K562 (cell line): ENCODE measurements at regions not wholly inside any gene's neighbourhood (a gene's known extent, or its start where the extent isn't known, plus 50 kb on each side); places are given as distances from the start of the nearest gene placed in this dataset.
A peak's percentile ranks its signal among the peaks of the same experiment; 100 is the strongest.

Source experiments
- ATAC-seq: fragments of 200-7000 bp; cut with Tn5 transposase; 3 replicates; pipeline ENCODE4 v1.9.1; 2020; ENCODE audit warnings: moderate library complexity
- BruUV-seq: library from RNA; stranded (reverse); fragments of 400-500 nt; replicated peaks from 2 replicates; lab custom pipeline; 2021; lab: Mats Ljungman, UMichigan
- CTCF ChIA-PET: fragments of 300-600 bp; formaldehyde crosslinking; extraction: SDS; loops from one replicate; lab custom pipeline; 2021; ENCODE audit warnings: low intra/inter-chr PET ratio; lab: Yijun Ruan, JAX
- POLR2A ChIA-PET: fragments of 300-600, 350-650 bp; sonication (Branson Sonifier 250); formaldehyde crosslinking; extraction: SDS; loops from one replicate; lab custom pipeline; 2021; ENCODE audit warnings: antibody characterized with exemption, inconsistent platforms; lab: Yijun Ruan, JAX
- DNase-seq, 4 experiments: peaks; one replicate each; pipeline versions ENCODE4 v3.0.0 to v3.0.0-alpha.2; 2011 to 2018; ENCODE audit warnings: low spot score in 3 of 4, mixed read lengths in 3 of 4; ENCODE audit errors: extremely low read depth in 1 of 4
- FAIRE-seq: peaks from 2 replicates; lab custom pipeline; 2011; peaks lifted over from hg19 to GRCh38; lab: Jason Lieb, UNC
- H2AFZ ChIP-seq: 2 replicates; pipeline ENCODE4 v1.6.0; 2011; ENCODE audit warnings: low read depth, low read length, control low read depth, inconsistent platforms
- H3K27ac ChIP-seq: fragments of 200-600 bp; 3 replicates; pipeline ENCODE4 v1.8.0; 2011; ENCODE audit warnings: low read depth, mild to moderate bottlenecking, control low read depth, inconsistent platforms, low read length, moderate library complexity, mixed read lengths; ENCODE audit errors: extremely low read depth
- H3K27me3 ChIP-seq, 2 experiments: fragments of 300-600 bp in 1 of 2; 2 replicates in 1 of 2; 3 replicates in 1 of 2; pipeline versions ENCODE4 v1.6.0 to v1.8.0; 2011; ENCODE audit warnings: inconsistent platforms in 2 of 2, low read length in 2 of 2, mild to moderate bottlenecking in 1 of 2, mixed read lengths in 1 of 2, moderate library complexity in 1 of 2; ENCODE audit not compliant: control insufficient read depth in 2 of 2, insufficient read depth in 2 of 2
- H3K36me3 ChIP-seq: fragments of 300-600 bp; 3 replicates; pipeline ENCODE4 v1.8.0; 2011; ENCODE audit warnings: mild to moderate bottlenecking, low read length, inconsistent platforms; ENCODE audit not compliant: control insufficient read depth, insufficient read depth
- H3K4me1 ChIP-seq, 2 experiments: fragments of 200-600 bp in 1 of 2; replicated peaks in 1 of 2; 2 replicates in 1 of 2; 3 replicates in 1 of 2; pipeline versions ENCODE4 v1.5.1 to v1.8.0; 2011; ENCODE audit warnings: inconsistent platforms in 2 of 2, low read length in 2 of 2, mild to moderate bottlenecking in 1 of 2, mixed read lengths in 1 of 2, moderate library complexity in 1 of 2; ENCODE audit not compliant: control insufficient read depth in 2 of 2, insufficient read depth in 2 of 2
- H3K4me2 ChIP-seq: 2 replicates; pipeline ENCODE4 v1.6.1; 2011; ENCODE audit warnings: low read length, control low read depth, inconsistent platforms, mixed read lengths; ENCODE audit not compliant: insufficient read depth
- H3K4me3 ChIP-seq: fragments of 200-600 bp; sonication (generic), shearing (Covaris generic); 2 replicates; pipeline ENCODE4 v1.5.1; 2016; ENCODE audit warnings: control low read depth, inconsistent platforms
- H3K79me2 ChIP-seq: fragments of 200-600 bp; 3 replicates; pipeline ENCODE4 v1.8.0; 2011; ENCODE audit warnings: low read length, inconsistent platforms; ENCODE audit not compliant: control insufficient read depth, insufficient read depth
- H3K9ac ChIP-seq, 2 experiments: 2 replicates each; pipeline versions ENCODE4 v1.6.0 to v1.6.1; 2011; ENCODE audit warnings: low read depth in 2 of 2, low read length in 2 of 2, control low read depth in 1 of 2, inconsistent platforms in 1 of 2, mild to moderate bottlenecking in 1 of 2, mixed read lengths in 1 of 2; ENCODE audit not compliant: insufficient read depth in 1 of 2
- H3K9me1 ChIP-seq: one replicate; pipeline ENCODE4 v1.6.0; 2011; ENCODE audit warnings: inconsistent platforms, mild to moderate bottlenecking, low read length, moderate library complexity; ENCODE audit not compliant: control insufficient read depth, insufficient read depth
- H3K9me3 ChIP-seq: replicated peaks from 2 replicates; pipeline ENCODE4 v1.5.1; 2011; ENCODE audit warnings: low read depth, low read length, inconsistent platforms; ENCODE audit not compliant: control insufficient read depth, insufficient read depth
- H4K20me1 ChIP-seq: replicated peaks from 2 replicates; pipeline ENCODE4 v1.6.1; 2011; ENCODE audit warnings: low read length, inconsistent platforms, mixed read lengths; ENCODE audit not compliant: control insufficient read depth, insufficient read depth
- DLX4 ChIP-seq: fragments of 250-450 bp; sonication (Bioruptor Pico); IDR thresholded peaks from 2 replicates; pipeline ENCODE4 v1.6.1; 2021; ENCODE audit warnings: mild to moderate bottlenecking
- FOSL1 ChIP-seq: fragments of 200-800 bp; sonication (Bioruptor generic); conservative IDR thresholded peaks from 2 replicates; pipeline ENCODE4 v1.6.1; 2016; ENCODE audit warnings: missing genetic modification characterization, missing compliant biosample characterization
- HNRNPLL ChIP-seq: fragments of 200-400 bp; formaldehyde crosslinking; IDR thresholded peaks from 2 replicates; pipeline ENCODE4 v1.6.1; 2017; ENCODE audit warnings: low read length, low read depth, mild to moderate bottlenecking; ENCODE audit not compliant: poor library complexity, severe bottlenecking
- JUND ChIP-seq, 2 experiments: IDR thresholded peaks; 2 replicates in 1 of 2; 3 replicates in 1 of 2; pipeline ENCODE4 v1.6.1; 2011; ENCODE audit warnings: borderline replicate concordance in 2 of 2, low read depth in 2 of 2, low read length in 2 of 2, improper control_type of control experiment in 1 of 2, missing biosample characterization in 1 of 2, missing genetic modification characterization in 1 of 2, missing genetic modification reagents in 1 of 2
- MEIS2 ChIP-seq: fragments of 450-650 bp; IDR thresholded peaks from 2 replicates; pipeline ENCODE4 v1.6.1; 2014; ENCODE audit warnings: mild to moderate bottlenecking; ENCODE audit not compliant: partially characterized antibody
- PHF20 ChIP-seq: fragments of 450-650 bp; IDR thresholded peaks from 2 replicates; pipeline ENCODE4 v1.6.1; 2018; ENCODE audit not compliant: partially characterized antibody
- PYGO2 ChIP-seq: fragments of 450-650 bp; IDR thresholded peaks from 2 replicates; pipeline ENCODE4 v1.6.1; 2016; ENCODE audit warnings: mild to moderate bottlenecking, missing genetic modification characterization, moderate library complexity, missing compliant biosample characterization
- RHOXF2B ChIP-seq: fragments of 250-450 bp; sonication (Bioruptor Pico); conservative IDR thresholded peaks from 2 replicates; pipeline ENCODE4 v1.5.1; 2021
- ZNF408 ChIP-seq: fragments of 250-450 bp; sonication (Bioruptor Pico); IDR thresholded peaks from 2 replicates; pipeline ENCODE4 v1.4.0; 2020; ENCODE audit warnings: low read depth, mild to moderate bottlenecking, moderate library complexity
- ZNF77 ChIP-seq: fragments of 250-450 bp; sonication (Bioruptor Pico); IDR thresholded peaks from 2 replicates; pipeline ENCODE4 v1.5.0; 2020
- WGBS: fragments of 100-300 bp; shearing (Covaris generic); methylation state at CpG from one replicate; pipeline ENCODE4 v1.1.6; 2016; ENCODE audit warnings: low coverage, mixed read lengths; ENCODE audit not compliant: insufficient coverage; ENCODE audit errors: missing lambda C conversion rate; 5-methylcytosine and 5-hydroxymethylcytosine counted together
- in situ Hi-C: fragments of 300-500 bp; cut with MboI; formaldehyde crosslinking; loops from 4 replicates; pipeline ENCODE4 v1.15.0; 2018; ENCODE audit warnings: inconsistent platforms, mixed read lengths
- intact Hi-C: fragments of 100-400 bp; cut with micrococcal nuclease; formaldehyde crosslinking; loops from 2 replicates; pipeline ENCODE4 v1.14.2; 2022

GRCh38 chr7:106806556-106806955, 58.5 kb upstream of the PIK3CG start:
- H2AFZ ChIP-seq, result no peak overlapping the region
- in situ Hi-C loops, result no loop called here
- intact Hi-C loops, result no loop called here
- H3K9me1 ChIP-seq, result no peaks in the 10 kb centered on the region
- no peaks in the 10 kb centered on the region for H3K79me2 ChIP-seq
- 15% methylated on average over 4 of the region's 4 CpGs for WGBS
- BruUV-seq, result no TSS peak
- H3K9ac ChIP-seq, result no peak overlapping the region
- no peak overlapping the region for H3K27ac ChIP-seq
- FAIRE-seq (no peak), DNase-seq (no peak), ATAC-seq (no peak)
- peaks cover 0 to 19% of the 10 kb centered on the region in 2 experiments; a peak in 4 of 5 replicates for H3K4me1 ChIP-seq
- ChIA-PET POLR2A (interaction anchor here (1.2 kb wide), 1 partner anchor 25 kb away, joined by 3 read pairs; no protein-coding TSS in a partner anchor), CTCF (no interaction called here)
- no peaks in the 10 kb centered on the region for H4K20me1 ChIP-seq
- no peak overlapping the region for H3K4me2 ChIP-seq
- H3K4me3 ChIP-seq, result no peak overlapping the region
- H3K36me3 ChIP-seq, result no peaks in the 10 kb centered on the region
- TF ChIP-seq JUND (IDR thresholded peaks at IDR 0.05; ENCODE audit: borderline replicate concordance, low read depth, low read length) (no peak), JUND (tag; IDR thresholded peaks at IDR 0.05; ENCODE audit: borderline replicate concordance, low read depth, low read length) (no peak), MEIS2 (peak; percentile 11), PHF20 (no peak), ZNF77 (CRISPR knock-in tag) (no peak), ZNF408 (no peak), FOSL1 (tag) (no peak)
- H3K9me3 ChIP-seq, result no peaks in the 10 kb centered on the region
- H3K27me3 ChIP-seq, result no peaks in the 10 kb centered on the region

DNA sequence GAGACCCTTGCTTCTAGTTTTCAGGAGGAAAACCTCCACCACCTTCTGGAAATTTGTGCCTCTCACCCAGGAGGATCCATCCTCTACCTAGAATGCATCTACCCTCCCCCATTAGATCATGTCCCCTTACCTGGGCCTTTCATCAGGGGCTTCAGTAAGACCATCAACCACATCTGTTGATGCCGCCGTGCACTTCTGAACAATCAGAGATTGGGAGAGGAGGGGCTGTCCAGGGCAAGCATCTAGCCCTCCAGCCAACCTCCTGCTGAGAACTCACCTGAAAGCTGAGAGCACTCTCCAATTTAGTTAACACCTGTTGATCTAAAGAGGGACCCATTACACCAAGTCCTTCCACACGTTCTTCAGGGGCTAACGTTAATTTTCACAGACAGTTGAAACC, 57.6 kb upstream of the PIK3CG start:
- WGBS, result 70% methylated on average over 4 of the region's 4 CpGs
- in situ Hi-C loops, result no loop called here
- H3K9me3 ChIP-seq, result no peaks in the 10 kb centered on the region
- no peaks in the 10 kb centered on the region for H3K36me3 ChIP-seq
- no peaks in the 10 kb centered on the region for H4K20me1 ChIP-seq
- no peak overlapping the region for H3K27ac ChIP-seq
- no peaks in the 10 kb centered on the region for H3K27me3 ChIP-seq
- no peak overlapping the region for H3K9ac ChIP-seq
- CTCF ChIA-PET, result no interaction called here
- H3K9me1 ChIP-seq, result no peaks in the 10 kb centered on the region
- intact Hi-C loops, result no loop called here
- FAIRE-seq (no peak), ATAC-seq (no peak), DNase-seq (no peak)
- H3K79me2 ChIP-seq, result no peaks in the 10 kb centered on the region
- H3K4me3 ChIP-seq, result no peak overlapping the region
- H3K4me2 ChIP-seq, result no peak overlapping the region
- BruUV-seq, result no TSS peak
- POLR2A ChIA-PET, result interaction anchor here (1.2 to 3.5 kb wide), 3 partner anchors 12 to 67 kb away, joined by 3 to 16 read pairs (median 3); no protein-coding TSS in a partner anchor
- peaks cover 0 to 28% of the 10 kb centered on the region in 2 experiments; a peak in 4 of 5 replicates for H3K4me1 ChIP-seq
- TF ChIP-seq DLX4 (CRISPR knock-in tag) (no peak), RHOXF2B (no peak), HNRNPLL (peak; percentile 3), PYGO2 (tag) (no peak)
- no peak overlapping the region for H2AFZ ChIP-seq
